ENCODE measurements at regions not wholly inside any gene's neighbourhood (a gene's known extent, or its start where the extent isn't known, plus 50 kb on each side); places are given as distances from the start of the nearest gene placed in this dataset.

GRCh38 chr20:19956976-19957375 lies 60.2 kb upstream of the NAA20 start:
- TF ChIP-seq CTCF (IDR thresholded peaks at IDR 0.05; ENCODE audit: borderline replicate concordance, extremely low read depth, low read length, poor library complexity, severe bottlenecking) = no peak
- no peak for TF ChIP-seq EZH2 (IDR thresholded peaks at IDR 0.05; ENCODE audit: borderline replicate concordance, low read depth, low read length, severe bottlenecking)

All from DND-41 (cell line).